ENCODE measurements at regions not wholly inside any gene's neighbourhood (a gene's known extent, or its start where the extent isn't known, plus 50 kb on each side); places are given as distances from the start of the nearest gene placed in this dataset.

- ATAC-seq (ENCODE audit: low FRiP score in 2 of 2), result no peak
- Histone ChIP-seq H3K4me3 (no peak overlapping the region), H3K9me3 (no peaks in the 10 kb centered on the region), H3K36me3 (no peaks in the 10 kb centered on the region), H3K27ac (no peak overlapping the region), H3K27me3 (no peaks in the 10 kb centered on the region), H3K4me1 (no peaks in the 10 kb centered on the region)
- WGBS, 2 donors, result 86 to 93% methylated on average over 3 of the region's 3 CpGs
- no peak for TF ChIP-seq POLR2A (IDR thresholded peaks at IDR 0.05)
- no peak for TF ChIP-seq POLR2AphosphoS5 (IDR thresholded peaks at IDR 0.05)
- TF ChIP-seq, protein P1, sequence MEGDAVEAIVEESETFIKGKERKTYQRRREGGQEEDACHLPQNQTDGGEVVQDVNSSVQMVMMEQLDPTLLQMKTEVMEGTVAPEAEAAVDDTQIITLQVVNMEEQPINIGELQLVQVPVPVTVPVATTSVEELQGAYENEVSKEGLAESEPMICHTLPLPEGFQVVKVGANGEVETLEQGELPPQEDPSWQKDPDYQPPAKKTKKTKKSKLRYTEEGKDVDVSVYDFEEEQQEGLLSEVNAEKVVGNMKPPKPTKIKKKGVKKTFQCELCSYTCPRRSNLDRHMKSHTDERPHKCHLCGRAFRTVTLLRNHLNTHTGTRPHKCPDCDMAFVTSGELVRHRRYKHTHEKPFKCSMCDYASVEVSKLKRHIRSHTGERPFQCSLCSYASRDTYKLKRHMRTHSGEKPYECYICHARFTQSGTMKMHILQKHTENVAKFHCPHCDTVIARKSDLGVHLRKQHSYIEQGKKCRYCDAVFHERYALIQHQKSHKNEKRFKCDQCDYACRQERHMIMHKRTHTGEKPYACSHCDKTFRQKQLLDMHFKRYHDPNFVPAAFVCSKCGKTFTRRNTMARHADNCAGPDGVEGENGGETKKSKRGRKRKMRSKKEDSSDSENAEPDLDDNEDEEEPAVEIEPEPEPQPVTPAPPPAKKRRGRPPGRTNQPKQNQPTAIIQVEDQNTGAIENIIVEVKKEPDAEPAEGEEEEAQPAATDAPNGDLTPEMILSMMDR (IDR thresholded peaks at IDR 0.05), result no peak
- no peak for TF ChIP-seq EP300 (IDR thresholded peaks at IDR 0.05)
- DNase-seq, result no peak
Measured at GRCh38 chr17:63126607-63127006, 160.6 kb downstream of the TANC2 start.

DNA sequence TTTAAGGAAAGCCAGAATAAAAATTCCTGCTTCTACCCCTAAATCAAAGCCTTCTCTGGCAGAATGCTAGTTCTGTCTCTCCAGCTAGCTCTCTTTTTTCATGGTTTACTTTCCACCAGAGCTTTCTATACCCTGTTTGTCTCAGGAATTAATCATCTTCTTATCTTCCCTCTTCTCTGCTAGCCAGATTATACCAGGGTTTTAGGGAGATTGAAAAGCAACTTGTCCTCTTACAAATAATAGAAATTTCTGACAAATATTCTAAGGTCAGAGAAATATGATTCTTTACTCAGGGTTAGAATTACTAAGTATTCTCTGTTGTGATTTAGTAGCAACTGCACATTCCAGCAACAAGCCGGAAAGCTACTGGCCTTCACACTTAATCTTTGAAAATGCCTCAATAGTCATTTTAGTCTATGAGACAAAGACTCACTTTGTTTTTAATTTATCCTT is 166.4 kb downstream of the TANC2 start:
- TF ChIP-seq EP300 (IDR thresholded peaks at IDR 0.05) (no peak), POLR2AphosphoS5 (IDR thresholded peaks at IDR 0.05) (no peak), POLR2A (IDR thresholded peaks at IDR 0.05) (no peak)
- TF ChIP-seq, protein P1 (IDR thresholded peaks at IDR 0.05), result no peak
- Histone ChIP-seq H3K4me3 (no peak overlapping the region), H3K27ac (no peak overlapping the region), H3K9me3 (no peaks in the 10 kb centered on the region), H3K4me1 (no peaks in the 10 kb centered on the region), H3K27me3 (no peaks in the 10 kb centered on the region), H3K36me3 (no peaks in the 10 kb centered on the region)
- DNase-seq (no peak), ATAC-seq (ENCODE audit: low FRiP score in 2 of 2) (no peak)
- 65 to 82% methylated on average over 1 of the region's 1 CpG for WGBS, 2 donors

GRCh38 chr17:63133491-63133890 is 167.5 kb downstream of the TANC2 start:
- Histone ChIP-seq H3K36me3 (no peaks in the 10 kb centered on the region), H3K27me3 (no peaks in the 10 kb centered on the region), H3K4me3 (no peak overlapping the region), H3K4me1 (peaks cover 0 to 5% (median 0%) of the 10 kb centered on the region in 4 donors), H3K9me3 (no peaks in the 10 kb centered on the region), H3K27ac (no peak overlapping the region)
- TF ChIP-seq, protein P1 (IDR thresholded peaks at IDR 0.05), result no peak
- TF ChIP-seq EP300 (IDR thresholded peaks at IDR 0.05) (no peak), POLR2AphosphoS5 (IDR thresholded peaks at IDR 0.05) (no peak), POLR2A (IDR thresholded peaks at IDR 0.05) (no peak)
- DNase-seq (no peak), ATAC-seq (ENCODE audit: low FRiP score in 2 of 2) (no peak)

- no peak for TF ChIP-seq POLR2AphosphoS5 (IDR thresholded peaks at IDR 0.05)
- TF ChIP-seq, protein P1 (IDR thresholded peaks at IDR 0.05), result no peak
- TF ChIP-seq POLR2A (IDR thresholded peaks at IDR 0.05), result no peak
- no peak for TF ChIP-seq EP300 (IDR thresholded peaks at IDR 0.05)
- DNase-seq (no peak), ATAC-seq (ENCODE audit: low FRiP score in 2 of 2) (no peak)
- no peaks in the 10 kb centered on the region for H3K36me3 ChIP-seq
- H3K27ac ChIP-seq, result no peak overlapping the region
- H3K9me3 ChIP-seq, result no peaks in the 10 kb centered on the region
- WGBS, 2 donors, result 96% methylated on average over 5 of the region's 5 CpGs
- H3K4me3 ChIP-seq, result no peak overlapping the region
- H3K27me3 ChIP-seq, result no peaks in the 10 kb centered on the region
- peaks cover 0 to 5% (median 2%) of the 10 kb centered on the region in 4 donors for H3K4me1 ChIP-seq
Measured at GRCh38 chr17:63134867-63135266, 168.8 kb downstream of the TANC2 start.

DNA sequence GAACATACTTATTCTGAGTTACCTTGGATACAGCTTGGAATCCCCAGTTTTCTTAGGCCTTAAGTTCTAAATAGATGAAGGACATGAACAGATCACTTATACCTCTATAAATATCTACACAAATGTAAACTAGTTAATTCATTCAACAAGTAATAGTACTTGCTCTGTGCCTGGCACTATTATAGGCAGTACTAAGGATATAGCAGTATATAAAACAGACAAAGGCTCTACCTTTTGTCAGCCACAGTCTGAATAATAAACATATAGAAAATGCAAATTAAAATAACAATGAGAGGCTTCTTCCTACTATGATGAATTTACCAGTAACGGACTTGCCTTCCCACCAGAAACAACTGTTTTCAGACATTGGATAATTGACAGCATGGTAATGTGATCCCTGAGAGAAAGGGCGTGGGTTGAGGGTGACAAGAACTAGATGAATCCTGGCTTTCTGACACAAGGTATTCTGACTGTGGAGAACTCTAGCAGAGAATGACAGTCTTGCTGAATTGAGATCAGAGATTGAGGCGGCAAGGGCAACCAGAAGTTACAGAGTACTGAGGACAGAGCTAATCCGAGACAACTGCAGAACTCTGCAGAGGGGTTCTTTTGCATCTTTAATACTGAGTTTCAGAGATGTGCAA is 170.5 kb downstream of the TANC2 start:
- ATAC-seq (ENCODE audit: low FRiP score in 2 of 2) (no peak), DNase-seq (no peak)
- H3K4me3 ChIP-seq, result no peak overlapping the region
- no peak overlapping the region for H3K27ac ChIP-seq
- H3K4me1 ChIP-seq, result peaks cover 0 to 5% (median 2%) of the 10 kb centered on the region in 4 donors
- no peaks in the 10 kb centered on the region for H3K27me3 ChIP-seq
- TF ChIP-seq, protein P1 (IDR thresholded peaks at IDR 0.05), result no peak
- TF ChIP-seq EP300 (IDR thresholded peaks at IDR 0.05) (no peak), POLR2A (IDR thresholded peaks at IDR 0.05) (no peak), POLR2AphosphoS5 (IDR thresholded peaks at IDR 0.05) (no peak)
- no peaks in the 10 kb centered on the region for H3K9me3 ChIP-seq
- WGBS, 2 donors, result 94 to 96% methylated on average over 4 of the region's 4 CpGs
- H3K36me3 ChIP-seq, result no peaks in the 10 kb centered on the region
